GM19193 (cell line): ENCODE measurements at regions not wholly inside any gene's neighbourhood (a gene's known extent, or its start where the extent isn't known, plus 50 kb on each side); places are given as distances from the start of the nearest gene placed in this dataset.

Source experiments
- POLR2A ChIP-seq: IDR thresholded peaks from 4 replicates; pipeline ENCODE4 v1.6.1; 2011; ENCODE audit not compliant: insufficient read depth, insufficient read length; ENCODE audit errors: extremely low read depth

DNA sequence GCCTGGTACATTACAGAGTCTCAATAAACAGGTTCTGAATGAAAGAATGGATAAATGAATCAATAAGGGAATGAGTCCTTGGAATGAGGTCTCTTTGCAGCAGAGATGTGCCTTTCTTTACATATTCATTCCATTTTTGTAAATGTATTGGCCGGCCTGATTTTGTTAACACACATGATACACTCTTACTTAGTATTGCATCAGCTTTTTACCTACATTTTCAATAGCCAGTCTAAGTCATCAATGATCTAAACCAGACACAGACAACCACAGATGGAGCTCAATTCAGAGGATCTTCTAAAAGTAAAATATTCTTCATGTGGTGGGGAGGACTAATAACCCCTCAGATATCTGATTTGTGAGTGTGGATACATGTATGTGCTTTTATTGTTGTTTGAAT, 653.1 kb downstream of the LMO4 start:
- no peak for TF ChIP-seq POLR2A

DNA sequence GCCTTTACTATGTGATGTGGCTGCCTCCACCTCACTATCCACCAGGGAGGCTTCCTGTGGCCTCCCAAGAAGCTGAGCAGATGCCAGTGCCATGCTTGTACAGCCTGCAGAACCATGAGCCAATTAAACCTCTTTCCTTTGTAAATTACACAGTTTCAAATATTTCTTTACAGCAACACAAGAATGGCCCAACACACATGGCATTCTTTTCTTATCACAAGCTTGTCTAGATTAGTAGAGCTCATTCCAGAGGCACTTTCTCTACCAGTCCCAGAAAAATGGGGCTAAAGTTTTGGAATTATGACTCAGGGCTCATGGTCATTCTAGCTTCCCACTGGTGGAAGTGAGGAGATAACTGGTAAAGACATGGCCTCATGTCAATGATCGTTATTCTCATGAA, 655.2 kb downstream of the LMO4 start:
- no peak for TF ChIP-seq POLR2A

DNA sequence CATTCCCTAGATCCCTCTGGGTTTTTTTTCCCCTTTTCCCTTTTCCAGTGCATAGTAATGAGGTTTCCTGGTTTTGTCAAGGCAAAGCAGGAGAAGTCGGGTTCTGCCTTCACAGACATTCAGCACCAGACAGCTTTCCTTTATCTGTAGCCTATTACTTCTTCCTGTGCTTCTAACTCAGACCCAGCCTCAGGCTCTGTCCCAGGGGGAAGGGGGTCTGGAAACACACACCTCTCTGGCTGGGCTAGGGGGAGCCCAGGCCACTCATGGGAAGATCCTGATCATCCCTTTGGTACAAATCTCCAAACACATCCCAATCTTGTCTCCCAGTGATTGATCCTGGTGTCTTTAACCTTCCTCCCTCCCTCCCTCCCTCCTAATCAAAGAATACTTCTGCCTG, 656.4 kb downstream of the LMO4 start:
- no peak for TF ChIP-seq POLR2A

DNA sequence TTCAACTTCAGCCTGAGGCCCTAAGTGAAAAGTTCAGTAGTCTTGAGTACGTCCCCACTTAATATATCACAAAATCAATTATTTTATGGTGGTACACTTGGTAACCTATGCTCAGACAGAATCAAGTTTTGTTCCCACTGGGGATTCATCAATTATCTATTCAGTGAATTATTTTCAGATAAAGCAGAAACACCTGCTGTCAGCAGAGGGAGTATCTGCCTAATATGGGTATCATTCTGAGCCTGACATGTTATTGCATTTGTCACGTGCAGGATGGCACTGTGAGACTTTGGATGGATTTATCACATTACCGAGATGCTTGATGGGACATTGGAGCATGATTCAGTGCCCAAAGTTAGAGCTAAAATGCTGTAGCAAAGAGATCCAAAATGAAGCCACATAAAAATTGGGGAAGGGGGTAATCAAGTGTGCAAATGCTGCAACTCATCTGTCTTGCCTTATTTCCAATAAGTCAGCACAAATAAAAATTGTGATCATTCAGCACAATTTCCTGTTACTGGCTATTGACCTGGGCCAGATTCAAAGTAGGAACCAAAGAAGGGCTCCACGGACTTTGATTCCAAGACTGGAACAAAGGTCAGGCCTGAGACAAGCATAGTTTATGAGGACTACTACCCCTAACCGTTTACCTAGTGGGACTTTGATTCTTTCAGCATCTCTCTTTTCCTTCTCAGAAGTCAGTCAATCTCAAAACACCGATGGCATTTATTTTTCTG, 657.6 kb downstream of the LMO4 start:
- TF ChIP-seq POLR2A, result no peak

DNA sequence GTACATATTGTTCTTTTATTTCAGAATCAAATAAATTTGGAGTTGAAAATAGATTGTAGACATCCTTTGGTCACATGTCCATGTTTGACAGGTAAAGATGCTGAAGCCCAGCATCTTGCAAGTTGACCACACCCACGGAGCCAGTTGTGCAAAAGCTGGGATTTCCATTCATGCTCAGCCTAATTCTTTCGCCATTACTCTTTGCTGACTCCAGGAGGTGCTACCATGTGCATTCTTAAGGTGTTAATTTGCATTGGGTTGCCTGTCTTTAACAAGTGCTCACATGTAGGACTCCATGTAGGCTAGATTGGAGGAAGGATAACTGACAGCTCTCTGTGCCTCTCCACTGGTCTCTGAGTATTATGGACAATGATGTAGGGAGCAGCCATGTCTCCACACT, 660.7 kb downstream of the LMO4 start:
- TF ChIP-seq POLR2A, result no peak

DNA sequence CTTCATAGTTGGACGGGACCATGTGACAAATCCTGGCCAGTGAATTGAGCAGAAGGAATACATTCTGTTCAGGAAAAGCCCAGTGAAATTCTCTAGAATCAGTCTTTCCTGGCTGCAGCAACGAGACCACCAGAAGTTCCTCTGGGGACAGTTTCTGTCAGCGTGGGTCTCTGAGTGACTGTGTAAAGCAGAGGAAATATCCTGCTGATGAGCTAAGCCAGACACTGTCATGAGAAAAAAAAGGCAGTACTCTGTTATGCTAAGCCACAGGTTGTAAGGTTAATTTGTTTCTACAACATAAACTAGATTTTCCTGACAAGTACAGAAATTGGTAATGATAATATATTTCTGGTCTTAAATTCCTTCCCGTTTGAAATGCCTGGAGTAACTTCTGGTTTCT, 664.4 kb downstream of the LMO4 start:
- no peak for TF ChIP-seq POLR2A

DNA sequence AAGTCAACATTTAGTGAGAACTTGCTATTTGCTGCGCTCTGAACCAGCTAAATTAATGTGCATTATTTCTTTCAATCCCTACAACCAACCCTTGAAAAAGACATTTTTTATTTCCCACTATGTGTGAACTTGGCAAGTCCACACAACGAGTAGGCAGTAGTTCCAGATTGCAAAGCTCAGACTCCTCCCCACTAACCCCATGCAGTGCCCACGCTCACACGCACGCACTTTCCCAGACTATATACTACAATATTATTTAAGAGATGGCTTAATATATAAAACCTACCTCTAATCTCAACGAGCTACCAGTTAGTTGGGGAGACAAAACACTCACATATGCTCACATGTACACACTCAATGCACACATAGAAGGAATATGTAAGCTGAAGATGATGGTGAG, 671.2 kb downstream of the LMO4 start:
- no peak for TF ChIP-seq POLR2A

DNA sequence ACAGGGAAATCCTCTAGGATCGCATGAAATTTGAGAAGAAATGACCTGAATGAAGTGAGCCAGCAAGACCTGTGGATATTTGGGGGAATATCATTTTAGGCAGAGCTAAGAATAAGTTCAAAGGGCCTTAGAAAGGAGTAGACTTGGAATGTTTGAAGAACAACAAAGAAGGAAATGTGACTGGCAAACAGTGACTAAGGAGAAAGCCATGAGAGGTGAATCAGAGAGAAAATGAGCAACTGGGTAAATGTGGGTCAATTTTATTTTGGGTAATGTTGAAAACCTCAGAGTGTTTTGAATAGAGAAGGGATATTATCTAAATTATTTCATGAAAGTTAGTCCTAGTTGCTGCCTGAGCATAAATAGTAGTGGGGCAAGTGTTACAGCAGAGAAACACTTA, 672.8 kb downstream of the LMO4 start:
- no peak for TF ChIP-seq POLR2A

DNA sequence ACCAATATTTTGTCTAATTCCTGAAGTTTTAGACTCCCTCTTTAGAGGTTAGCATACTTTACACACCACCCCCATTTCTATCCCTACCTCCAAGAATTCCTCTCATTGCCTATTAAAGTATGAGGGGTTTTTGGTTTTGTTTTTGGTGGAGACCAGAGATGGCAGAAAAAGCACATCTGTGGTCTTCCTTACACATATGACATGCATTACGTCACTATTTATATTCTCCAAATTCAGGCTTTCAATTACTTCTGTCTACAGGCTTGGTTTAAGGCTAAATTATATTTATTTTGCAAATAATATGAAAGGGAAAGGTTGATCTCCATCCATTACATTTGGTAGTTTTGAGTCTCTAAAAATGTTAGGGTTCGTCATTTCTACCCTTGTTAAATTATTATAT, 674.6 kb downstream of the LMO4 start:
- TF ChIP-seq POLR2A, result no peak

DNA sequence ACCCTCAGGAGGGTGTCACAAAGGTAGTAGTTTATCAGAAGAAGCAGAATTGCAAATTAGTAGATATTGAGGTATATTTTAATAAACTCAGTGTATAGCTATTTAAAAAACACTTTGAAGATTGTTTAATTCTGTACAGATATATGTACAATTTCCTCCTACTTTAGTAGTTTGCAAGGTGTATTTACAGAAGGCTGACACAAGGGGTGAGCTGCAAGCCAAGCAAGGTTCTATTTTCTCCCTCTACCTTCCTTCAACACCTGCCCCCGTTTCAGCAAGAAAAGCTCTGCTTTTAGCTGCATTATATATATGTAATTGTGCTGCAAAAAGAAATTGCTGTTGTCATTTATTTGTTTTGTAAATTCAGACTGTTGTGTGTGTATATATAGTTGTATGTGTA, 674.2 kb upstream of the PKN2 start:
- no peak for TF ChIP-seq POLR2A

DNA sequence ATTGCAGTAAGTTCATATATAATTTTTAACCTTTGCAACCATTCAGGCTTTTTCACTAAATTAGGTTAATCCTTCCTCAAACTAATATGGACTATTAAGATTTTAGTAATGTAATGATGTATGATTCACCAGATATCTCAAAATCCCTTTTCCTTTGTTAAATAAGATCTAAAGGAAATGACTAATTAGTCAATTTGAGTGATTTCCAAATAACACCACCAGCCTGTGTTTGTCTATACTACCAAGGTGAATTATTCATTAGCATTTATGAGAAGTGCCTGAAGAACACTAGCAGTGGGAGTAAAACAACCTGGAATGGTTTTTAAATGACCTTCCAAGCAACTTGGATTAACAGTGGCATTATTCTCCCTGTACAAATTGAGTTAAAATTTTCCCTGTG, 670.6 kb upstream of the PKN2 start:
- TF ChIP-seq POLR2A, result no peak

DNA sequence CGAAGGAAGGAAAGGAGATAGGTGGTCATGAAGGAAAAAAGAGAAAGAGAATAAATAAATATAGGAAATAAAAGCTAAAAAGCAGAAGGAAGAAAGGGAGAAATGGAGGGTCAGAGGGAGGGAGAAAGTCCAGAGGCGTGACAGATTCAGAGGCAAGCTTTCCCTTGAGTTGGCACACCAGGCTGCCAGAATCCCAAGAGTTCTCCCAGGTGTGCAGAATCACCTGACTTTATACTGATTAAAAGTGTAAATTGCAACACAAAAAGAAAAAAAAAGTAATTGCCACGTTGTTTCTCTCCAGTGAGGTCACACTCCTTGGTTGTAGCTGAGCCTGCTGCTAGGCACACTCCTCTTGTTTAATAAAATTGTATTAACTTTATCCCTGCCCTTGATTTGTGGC, 669.9 kb upstream of the PKN2 start:
- no peak for TF ChIP-seq POLR2A

DNA sequence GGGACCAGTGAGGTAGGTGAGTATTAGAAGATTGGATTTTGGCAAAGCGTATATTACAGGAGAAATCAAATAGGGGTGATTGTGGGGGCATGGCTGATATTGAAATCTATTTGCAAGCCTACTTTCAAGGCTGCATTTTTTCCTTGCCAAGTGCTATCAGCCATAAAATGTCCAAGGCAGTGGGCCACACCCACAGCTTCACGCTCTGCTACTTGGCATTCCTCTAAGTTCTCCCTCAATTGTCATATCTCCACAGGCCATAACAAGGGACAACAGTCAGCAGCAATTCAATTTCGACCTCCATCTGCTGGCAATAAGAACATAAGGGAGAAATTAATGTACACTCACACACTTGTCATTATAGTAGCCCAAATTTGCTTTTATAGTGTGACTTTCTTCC, 667.1 kb upstream of the PKN2 start:
- no peak for TF ChIP-seq POLR2A

DNA sequence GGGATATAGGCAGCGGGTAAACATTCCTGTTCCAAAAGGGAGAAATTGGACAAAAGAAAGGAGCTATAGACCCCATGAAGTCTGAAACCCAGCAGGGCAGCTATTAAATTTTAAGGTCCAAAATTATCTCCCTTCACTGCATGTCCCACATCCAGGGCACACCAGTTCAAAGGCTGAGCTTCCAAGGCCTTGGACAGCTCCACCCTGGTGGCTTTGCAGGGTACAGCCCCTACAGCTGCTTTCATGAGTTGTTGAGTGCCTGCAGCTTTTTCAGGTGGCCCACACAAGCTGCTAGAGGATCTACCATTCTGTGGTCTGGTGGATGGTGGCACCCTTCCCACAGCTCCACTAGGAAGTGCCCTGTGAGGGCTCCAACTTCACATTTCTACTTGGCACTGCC, 662.5 kb upstream of the PKN2 start:
- no peak for TF ChIP-seq POLR2A

DNA sequence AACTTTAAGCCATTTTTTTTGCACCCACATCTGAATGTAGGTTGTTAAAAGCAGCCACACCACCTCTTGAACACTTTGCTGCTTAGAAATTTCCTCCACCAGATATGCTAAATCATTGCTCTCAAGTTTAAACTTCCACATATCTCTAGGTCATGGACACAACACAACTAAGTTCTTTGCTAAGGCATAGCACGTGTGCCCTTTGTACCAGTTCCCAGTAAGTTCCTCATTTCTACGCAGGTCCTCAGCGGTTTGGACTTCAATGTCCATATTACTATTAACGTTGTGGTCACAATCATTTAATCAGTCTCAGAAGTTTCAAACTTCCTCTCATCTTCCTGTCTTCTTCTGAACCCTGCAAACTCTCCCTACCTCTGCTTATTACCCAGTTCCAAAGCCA, 661.6 kb upstream of the PKN2 start:
- TF ChIP-seq POLR2A, result no peak

DNA sequence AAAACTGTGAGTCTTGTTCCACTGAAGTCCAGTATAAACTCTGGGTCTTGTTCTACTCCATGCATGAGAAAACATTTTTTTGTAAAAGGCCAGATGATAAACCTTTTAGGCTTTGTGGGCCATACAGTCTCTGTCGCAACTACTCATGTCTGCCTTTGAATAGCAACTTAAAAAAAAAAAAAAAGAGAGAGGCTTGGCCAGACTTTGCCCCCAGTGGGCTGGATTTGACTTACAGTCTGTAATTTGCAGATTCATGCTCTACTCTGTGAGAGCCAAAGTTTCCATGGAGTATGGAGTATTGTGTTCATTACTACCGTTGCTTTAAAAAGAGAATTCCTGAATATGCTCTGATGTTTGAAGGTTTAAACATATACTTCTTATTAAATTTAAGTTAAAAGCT, 654.9 kb upstream of the PKN2 start:
- no peak for TF ChIP-seq POLR2A

DNA sequence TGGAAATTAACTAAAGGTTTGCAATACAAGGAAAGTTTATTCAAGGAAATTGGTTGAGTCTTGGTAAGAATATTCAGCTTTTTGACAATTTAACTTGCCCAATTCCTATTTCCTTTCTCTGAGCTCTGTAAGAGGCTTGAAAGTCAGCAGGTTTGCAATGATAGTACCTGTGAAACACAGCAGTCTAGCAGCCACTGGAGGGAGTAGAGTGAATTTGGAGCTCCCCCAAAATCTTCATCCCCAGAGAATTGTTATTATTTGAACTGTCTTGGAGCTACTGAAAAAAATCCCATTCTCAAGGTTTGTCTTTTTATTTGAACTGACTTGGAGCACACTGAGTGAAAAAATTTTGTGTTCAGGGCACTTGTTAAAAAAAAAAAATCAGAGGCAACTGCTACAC, 654.2 kb upstream of the PKN2 start:
- TF ChIP-seq POLR2A, result no peak

DNA sequence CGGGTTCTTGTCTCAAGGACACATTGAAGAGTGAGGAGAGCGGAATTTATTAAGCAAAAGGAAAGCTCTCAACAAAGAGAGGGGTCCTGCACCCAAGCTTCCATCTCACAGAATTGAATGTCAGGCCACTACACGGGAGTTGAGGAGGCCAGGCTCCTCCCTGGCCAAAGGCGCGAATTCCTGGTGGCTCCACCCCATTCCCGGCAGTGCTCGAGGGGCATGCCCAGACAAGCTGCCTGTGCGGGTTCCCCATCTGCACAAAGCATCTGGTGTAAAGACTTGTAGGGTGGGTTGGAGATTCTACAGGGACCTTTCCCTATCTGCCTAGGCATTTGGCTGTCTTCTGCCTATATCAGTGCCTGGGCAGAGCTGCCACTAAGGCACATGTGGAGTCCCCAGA, 648.5 kb upstream of the PKN2 start:
- no peak for TF ChIP-seq POLR2A

DNA sequence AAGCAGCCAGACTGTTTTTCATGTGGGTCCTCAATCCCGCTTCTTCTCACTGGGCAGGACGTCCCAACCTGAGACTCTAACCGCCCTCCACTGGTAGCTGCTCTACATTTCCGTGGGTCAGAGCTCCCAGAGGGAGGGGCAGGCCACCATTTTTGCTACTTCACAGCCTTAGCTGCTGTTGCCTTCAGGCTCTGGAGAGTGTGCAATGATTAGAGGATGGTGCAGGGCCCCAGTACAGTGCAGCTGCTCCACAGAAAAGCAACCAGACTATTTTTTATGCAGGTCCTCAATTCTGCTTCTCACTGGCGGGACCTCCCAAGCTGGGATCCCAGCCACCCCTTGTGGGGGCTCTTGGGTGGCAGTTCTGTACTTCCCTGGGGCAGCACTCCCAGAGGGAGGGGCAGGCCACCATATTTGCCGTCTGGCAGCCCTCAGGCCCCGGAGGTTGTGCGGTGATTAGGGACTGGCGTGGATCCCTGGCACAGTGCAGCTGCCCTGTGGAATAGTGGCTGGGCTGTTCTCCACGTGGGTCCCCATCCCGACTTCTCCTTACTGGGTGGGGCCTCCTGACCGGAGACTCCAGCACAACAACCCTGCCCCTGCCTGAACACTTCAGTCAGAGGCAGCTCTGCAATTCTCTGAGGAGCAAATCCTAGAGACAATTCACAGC, 647.6 kb upstream of the PKN2 start:
- TF ChIP-seq POLR2A, result no peak
